ENCODE measurements at regions not wholly inside any gene's neighbourhood (a gene's known extent, or its start where the extent isn't known, plus 50 kb on each side); places are given as distances from the start of the nearest gene placed in this dataset.
A peak's percentile ranks its signal among the peaks of the same experiment; 100 is the strongest.

- H2AFZ ChIP-seq (ENCODE audit: low read length), result peak overlapping the region; percentile 67
- H3K27ac ChIP-seq (replicated peaks; ENCODE audit: low read length), result no peak overlapping the region
These were observed 348.4 kb upstream of the PLSCR5 start for GRCh38 chr3:146953511-146953981.

GRCh38 chr3:146948985-146949384 is 343.8 kb upstream of the PLSCR5 start:
- Histone ChIP-seq H4K91ac (ENCODE audit: low read depth, low read length, poor library complexity) (no peak overlapping the region), H3K79me1 (ENCODE audit: low read depth, low read length) (no peaks in the 10 kb centered on the region), H3K27me3 (ENCODE audit: control insufficient read depth in 3 of 3, insufficient read depth in 3 of 3, low read depth in 1 of 3, low read length in 3 of 3) (no peaks in the 10 kb centered on the region), H3K27ac (replicated peaks; ENCODE audit: low read length) (no peak overlapping the region), H3K9me3 (replicated peaks in 1 of 2; ENCODE audit: control insufficient read depth in 2 of 2, insufficient read depth in 1 of 2, low read depth in 1 of 2, low read length in 2 of 2) (no peaks in the 10 kb centered on the region), H2BK120ac (ENCODE audit: low read depth, low read length) (no peak overlapping the region), H3K4me2 (ENCODE audit: insufficient read depth, low read length, poor library complexity, severe bottlenecking) (no peak overlapping the region), H3K4me1 (ENCODE audit: control insufficient read depth in 2 of 2, insufficient read depth in 1 of 2, low read depth in 1 of 2, low read length in 2 of 2) (peaks cover 2 to 5% of the 10 kb centered on the region in 2 donors), H3K4ac (ENCODE audit: low read length) (no peak overlapping the region), H2AFZ (ENCODE audit: low read length) (no peak overlapping the region), H2AK5ac (ENCODE audit: low read depth, low read length) (no peak overlapping the region), H3K36me3 (replicated peaks in 1 of 2; ENCODE audit: control insufficient read depth in 2 of 2, insufficient read depth in 2 of 2, low read length in 2 of 2) (no peaks in the 10 kb centered on the region), H2BK15ac (ENCODE audit: low read length) (no peak overlapping the region), H3K14ac (ENCODE audit: low read length) (no peak overlapping the region), H2BK5ac (ENCODE audit: low read length) (no peak overlapping the region), H3K18ac (ENCODE audit: low read length) (no peak overlapping the region), H4K8ac (ENCODE audit: low read depth, low read length) (no peak overlapping the region), H2BK12ac (ENCODE audit: low read length) (no peak overlapping the region), H3K9ac (ENCODE audit: low read depth, low read length, poor library complexity) (no peak overlapping the region), H3K23ac (ENCODE audit: low read depth, low read length, poor library complexity) (no peak overlapping the region), H3K4me3 (ENCODE audit: low read length in 2 of 2) (no peak overlapping the region)
- no peak for DNase-seq (ENCODE audit: low spot score)
- no CpG with 5 or more reads among the region's 8 CpGs for WGBS, 2 donors (ENCODE audit: extremely low coverage in 2 of 2, insufficient read length in 2 of 2, insufficient replicate concordance in 1 of 2)

More at GRCh38 chr3:146953511-146953981, 348.4 kb upstream of the PLSCR5 start:
- Histone ChIP-seq H3K36me3 (replicated peaks in 1 of 2; ENCODE audit: control insufficient read depth in 2 of 2, insufficient read depth in 2 of 2, low read length in 2 of 2) (no peaks in the 10 kb centered on the region), H3K14ac (ENCODE audit: low read length) (no peak overlapping the region), H3K9ac (ENCODE audit: low read depth, low read length, poor library complexity) (no peak overlapping the region), H4K8ac (ENCODE audit: low read depth, low read length) (no peak overlapping the region), H3K18ac (ENCODE audit: low read length) (no peak overlapping the region), H3K23ac (ENCODE audit: low read depth, low read length, poor library complexity) (no peak overlapping the region), H3K9me3 (replicated peaks in 1 of 2; ENCODE audit: control insufficient read depth in 2 of 2, insufficient read depth in 1 of 2, low read depth in 1 of 2, low read length in 2 of 2) (no peaks in the 10 kb centered on the region), H3K27me3 (ENCODE audit: control insufficient read depth in 3 of 3, insufficient read depth in 3 of 3, low read depth in 1 of 3, low read length in 3 of 3) (no peaks in the 10 kb centered on the region), H3K4me1 (ENCODE audit: control insufficient read depth in 2 of 2, insufficient read depth in 1 of 2, low read depth in 1 of 2, low read length in 2 of 2) (peaks cover 2 to 5% of the 10 kb centered on the region in 2 donors), H3K4ac (ENCODE audit: low read length) (no peak overlapping the region), H3K4me3 (ENCODE audit: low read length in 2 of 2) (no peak overlapping the region), H2BK5ac (ENCODE audit: low read length) (no peak overlapping the region), H2BK15ac (ENCODE audit: low read length) (no peak overlapping the region), H3K4me2 (ENCODE audit: insufficient read depth, low read length, poor library complexity, severe bottlenecking) (no peak overlapping the region), H3K79me1 (ENCODE audit: low read depth, low read length) (no peaks in the 10 kb centered on the region), H2BK120ac (ENCODE audit: low read depth, low read length) (no peak overlapping the region), H2BK12ac (ENCODE audit: low read length) (no peak overlapping the region), H2AK5ac (ENCODE audit: low read depth, low read length) (no peak overlapping the region), H4K91ac (ENCODE audit: low read depth, low read length, poor library complexity) (no peak overlapping the region)
- WGBS, 2 donors (ENCODE audit: extremely low coverage in 2 of 2, insufficient read length in 2 of 2, insufficient replicate concordance in 1 of 2), result no CpG with 5 or more reads among the region's 3 CpGs
- DNase-seq (ENCODE audit: low spot score), result peak; percentile 17

GRCh38 chr3:146948186-146948585 is 343.0 kb upstream of the PLSCR5 start:
- DNase-seq (ENCODE audit: low spot score), result no peak
- Histone ChIP-seq H3K9ac (ENCODE audit: low read depth, low read length, poor library complexity) (no peak overlapping the region), H3K14ac (ENCODE audit: low read length) (no peak overlapping the region), H3K4me1 (ENCODE audit: control insufficient read depth in 2 of 2, insufficient read depth in 1 of 2, low read depth in 1 of 2, low read length in 2 of 2) (no peaks in the 10 kb centered on the region), H2BK12ac (ENCODE audit: low read length) (no peak overlapping the region), H2BK120ac (ENCODE audit: low read depth, low read length) (no peak overlapping the region), H3K18ac (ENCODE audit: low read length) (no peak overlapping the region), H2BK15ac (ENCODE audit: low read length) (no peak overlapping the region), H2AFZ (ENCODE audit: low read length) (no peak overlapping the region), H3K79me1 (ENCODE audit: low read depth, low read length) (no peaks in the 10 kb centered on the region), H3K27ac (replicated peaks; ENCODE audit: low read length) (no peak overlapping the region), H2BK5ac (ENCODE audit: low read length) (no peak overlapping the region), H3K9me3 (replicated peaks in 1 of 2; ENCODE audit: control insufficient read depth in 2 of 2, insufficient read depth in 1 of 2, low read depth in 1 of 2, low read length in 2 of 2) (no peaks in the 10 kb centered on the region), H4K8ac (ENCODE audit: low read depth, low read length) (no peak overlapping the region), H3K4ac (ENCODE audit: low read length) (no peak overlapping the region), H3K23ac (ENCODE audit: low read depth, low read length, poor library complexity) (no peak overlapping the region), H3K27me3 (ENCODE audit: control insufficient read depth in 3 of 3, insufficient read depth in 3 of 3, low read depth in 1 of 3, low read length in 3 of 3) (no peaks in the 10 kb centered on the region), H3K4me3 (ENCODE audit: low read length in 2 of 2) (no peak overlapping the region), H4K91ac (ENCODE audit: low read depth, low read length, poor library complexity) (no peak overlapping the region), H2AK5ac (ENCODE audit: low read depth, low read length) (no peak overlapping the region), H3K36me3 (replicated peaks in 1 of 2; ENCODE audit: control insufficient read depth in 2 of 2, insufficient read depth in 2 of 2, low read length in 2 of 2) (no peaks in the 10 kb centered on the region), H3K4me2 (ENCODE audit: insufficient read depth, low read length, poor library complexity, severe bottlenecking) (no peak overlapping the region)
- no CpG with 5 or more reads among the region's 1 CpG for WGBS, 2 donors (ENCODE audit: extremely low coverage in 2 of 2, insufficient read length in 2 of 2, insufficient replicate concordance in 1 of 2)

- Histone ChIP-seq H3K23ac (ENCODE audit: low read depth, low read length, poor library complexity) (no peak overlapping the region), H2BK5ac (ENCODE audit: low read length) (no peak overlapping the region), H2BK120ac (ENCODE audit: low read depth, low read length) (no peak overlapping the region), H4K8ac (ENCODE audit: low read depth, low read length) (no peak overlapping the region), H3K9me3 (replicated peaks in 1 of 2; ENCODE audit: control insufficient read depth in 2 of 2, insufficient read depth in 1 of 2, low read depth in 1 of 2, low read length in 2 of 2) (no peaks in the 10 kb centered on the region), H3K27me3 (ENCODE audit: control insufficient read depth in 3 of 3, insufficient read depth in 3 of 3, low read depth in 1 of 3, low read length in 3 of 3) (no peaks in the 10 kb centered on the region), H3K18ac (ENCODE audit: low read length) (no peak overlapping the region), H4K91ac (ENCODE audit: low read depth, low read length, poor library complexity) (no peak overlapping the region), H3K9ac (ENCODE audit: low read depth, low read length, poor library complexity) (no peak overlapping the region), H3K4me3 (ENCODE audit: low read length in 2 of 2) (no peak overlapping the region), H3K36me3 (replicated peaks in 1 of 2; ENCODE audit: control insufficient read depth in 2 of 2, insufficient read depth in 2 of 2, low read length in 2 of 2) (no peaks in the 10 kb centered on the region), H3K4me2 (ENCODE audit: insufficient read depth, low read length, poor library complexity, severe bottlenecking) (no peak overlapping the region), H2BK15ac (ENCODE audit: low read length) (no peak overlapping the region), H3K79me1 (ENCODE audit: low read depth, low read length) (no peaks in the 10 kb centered on the region), H3K14ac (ENCODE audit: low read length) (no peak overlapping the region), H2AK5ac (ENCODE audit: low read depth, low read length) (no peak overlapping the region), H3K4me1 (ENCODE audit: control insufficient read depth in 2 of 2, insufficient read depth in 1 of 2, low read depth in 1 of 2, low read length in 2 of 2) (no peaks in the 10 kb centered on the region), H3K27ac (replicated peaks; ENCODE audit: low read length) (no peak overlapping the region), H2BK12ac (ENCODE audit: low read length) (no peak overlapping the region), H2AFZ (ENCODE audit: low read length) (no peak overlapping the region), H3K4ac (ENCODE audit: low read length) (no peak overlapping the region)
- no CpG with 5 or more reads among the region's 1 CpG for WGBS, 2 donors (ENCODE audit: extremely low coverage in 2 of 2, insufficient read length in 2 of 2, insufficient replicate concordance in 1 of 2)
- DNase-seq (ENCODE audit: low spot score), result no peak
These were observed 324.6 kb upstream of the PLSCR5 start for GRCh38 chr3:146929696-146930095.
